Endodermal cell (in vitro differentiated cells): ENCODE measurements at regions not wholly inside any gene's neighbourhood (a gene's known extent, or its start where the extent isn't known, plus 50 kb on each side); places are given as distances from the start of the nearest gene placed in this dataset.
"Not testable (repeated sequence)": the region's sequence is repeated elsewhere in the genome, so short reads cannot be mapped to it uniquely, and the experiment has no call there.

Experiments used
- DNase-seq: peaks from one replicate; pipeline ENCODE4 v3.0.0-alpha.2; 2017
- H3K27ac ChIP-seq: 2 replicates; pipeline ENCODE4 v1.5.1; 2013; ENCODE audit warnings: mild to moderate bottlenecking, low read depth, low read length, moderate library complexity
- H3K27me3 ChIP-seq: 2 replicates; pipeline ENCODE4 v1.6.1; 2013; ENCODE audit warnings: mild to moderate bottlenecking, low read length, moderate library complexity; ENCODE audit not compliant: insufficient read depth, control insufficient read depth, poor library complexity, severe bottlenecking
- H3K36me3 ChIP-seq: 2 replicates; pipeline ENCODE4 v1.7.0; 2013; ENCODE audit warnings: mild to moderate bottlenecking, low read length, moderate library complexity; ENCODE audit not compliant: control insufficient read depth, insufficient read depth
- H3K4me1 ChIP-seq: one replicate; pipeline ENCODE4 v1.7.0; 2013; ENCODE audit warnings: low read length; ENCODE audit not compliant: control insufficient read depth, insufficient read depth
- H3K4me3 ChIP-seq: 2 replicates; pipeline ENCODE4 v1.5.1; 2013; ENCODE audit warnings: mild to moderate bottlenecking, low read length, moderate library complexity
- H3K9ac ChIP-seq: 2 replicates; pipeline ENCODE4 v1.6.1; 2013; ENCODE audit warnings: mild to moderate bottlenecking, low read length, moderate library complexity; ENCODE audit not compliant: poor library complexity, severe bottlenecking; ENCODE audit errors: extremely low read depth
- H3K9me3 ChIP-seq: 2 replicates; pipeline ENCODE4 v1.6.1; 2013; ENCODE audit warnings: mild to moderate bottlenecking, low read length, moderate library complexity; ENCODE audit not compliant: control insufficient read depth
- H3K27ac Mint-ChIP-seq: 2 replicates; pipeline ENCODE4 v1.8.0; 2020; ENCODE audit warnings: mixed read lengths
- H3K27me3 Mint-ChIP-seq: 2 replicates; pipeline ENCODE4 v1.8.0; 2021; ENCODE audit warnings: mild to moderate bottlenecking, mixed read lengths; ENCODE audit not compliant: insufficient read depth
- H3K36me3 Mint-ChIP-seq: 2 replicates; pipeline ENCODE4 v1.8.0; 2020; ENCODE audit warnings: low read depth, mixed read lengths
- H3K4me1 Mint-ChIP-seq: 2 replicates; pipeline ENCODE4 v1.8.0; 2020; ENCODE audit warnings: mixed read lengths
- H3K4me3 Mint-ChIP-seq: 2 replicates; pipeline ENCODE4 v1.8.0; 2020; ENCODE audit warnings: mild to moderate bottlenecking, moderate library complexity, mixed read lengths
- H3K9me3 Mint-ChIP-seq: 2 replicates; pipeline ENCODE4 v1.8.0; 2020; ENCODE audit warnings: mild to moderate bottlenecking, mixed read lengths
- CTCF ChIP-seq: fragments of 200-600 bp; sonication (generic); conservative IDR thresholded peaks from 2 replicates; pipeline ENCODE4 v1.5.0; 2021; ENCODE audit warnings: antibody characterized with exemption, mild to moderate bottlenecking
- WGBS, 2 experiments: methylation state at CpG; one replicate each; pipeline versions ENCODE4 v1.1.5 to v1.1.7; 2013; ENCODE audit warnings: missing lambda C conversion rate in 2 of 2, mixed read lengths in 1 of 2; ENCODE audit not compliant: insufficient coverage in 1 of 2, insufficient read length in 1 of 2; 5-methylcytosine and 5-hydroxymethylcytosine counted together

DNA sequence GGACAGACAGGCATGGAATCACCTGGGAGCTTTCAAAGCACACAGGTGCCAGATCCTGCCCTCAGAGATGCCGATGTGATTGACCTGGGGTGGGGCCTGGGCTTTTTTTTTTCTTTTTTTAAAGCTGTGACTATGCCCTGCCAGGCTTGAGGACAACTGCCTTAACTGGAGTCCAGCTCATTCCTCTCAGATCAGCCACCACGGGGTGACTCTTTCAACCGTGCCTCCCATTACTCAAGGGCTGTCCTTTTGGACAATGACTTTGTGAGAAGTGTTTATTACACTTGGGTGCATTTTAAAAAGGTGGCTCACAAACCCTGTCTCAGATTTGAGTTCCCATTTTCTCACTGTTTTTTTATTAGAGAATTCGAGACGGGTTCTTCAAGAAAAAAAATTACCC, 57.1 kb upstream of the RALY start:
- 82 to 91% methylated on average over 3 to 5 of the region's 5 CpGs for WGBS, 2 experiments

GRCh38 chr20:33939031-33939430, 54.7 kb upstream of the RALY start:
- not testable (repeated sequence) for H3K9me3 ChIP-seq, H3K27me3 Mint-ChIP-seq, H3K4me3 Mint-ChIP-seq, H3K36me3 Mint-ChIP-seq, H3K4me3 ChIP-seq, H3K4me1 Mint-ChIP-seq, H3K9ac ChIP-seq, H3K4me1 ChIP-seq, H3K27ac Mint-ChIP-seq, H3K27ac ChIP-seq, H3K27me3 ChIP-seq, DNase-seq, H3K36me3 ChIP-seq, H3K9me3 Mint-ChIP-seq
- 89 to 96% methylated on average over 4 to 5 of the region's 5 CpGs for WGBS, 2 experiments

More for the DNA sequence above, 57.1 kb upstream of the RALY start:
- no peak for DNase-seq
- peaks cover 9% of the 10 kb centered on the region for H3K4me1 Mint-ChIP-seq
- no peak overlapping the region for H3K27ac ChIP-seq
- H3K4me1 ChIP-seq = no peaks in the 10 kb centered on the region
- H3K9ac ChIP-seq = no peak overlapping the region
- no peaks in the 10 kb centered on the region for H3K36me3 ChIP-seq
- no peaks in the 10 kb centered on the region for H3K9me3 ChIP-seq
- no peak overlapping the region for H3K4me3 Mint-ChIP-seq
- TF ChIP-seq CTCF = no peak
- H3K4me3 ChIP-seq = no peak overlapping the region
- no peaks in the 10 kb centered on the region for H3K9me3 Mint-ChIP-seq
- no peaks in the 10 kb centered on the region for H3K27me3 ChIP-seq
- no peaks in the 10 kb centered on the region for H3K36me3 Mint-ChIP-seq
- H3K27me3 Mint-ChIP-seq = no peaks in the 10 kb centered on the region
- H3K27ac Mint-ChIP-seq = no peak overlapping the region

DNA sequence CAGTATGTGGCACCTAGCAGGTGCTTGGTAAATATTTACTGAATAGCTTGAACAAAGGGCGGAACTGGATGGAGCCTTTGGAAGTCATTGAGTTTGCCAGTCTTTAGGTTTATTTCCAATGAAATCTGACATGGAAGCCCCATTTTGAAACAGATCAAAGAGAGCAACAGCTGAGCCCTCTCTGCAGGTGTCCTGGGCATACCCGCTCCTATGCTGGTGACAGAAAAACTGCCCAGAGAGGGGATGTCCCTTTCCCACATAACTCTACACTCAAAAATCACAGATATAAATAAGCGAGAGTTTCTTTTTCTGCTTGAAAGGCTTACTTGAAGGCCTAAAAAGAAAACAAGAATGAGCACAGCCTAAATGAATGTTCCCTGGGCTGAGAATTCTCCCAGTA, 53.0 kb upstream of the RALY start:
- no peaks in the 10 kb centered on the region for H3K9me3 ChIP-seq
- H3K4me1 Mint-ChIP-seq = peaks cover 6% of the 10 kb centered on the region
- H3K4me3 Mint-ChIP-seq = no peak overlapping the region
- no peaks in the 10 kb centered on the region for H3K36me3 ChIP-seq
- H3K27me3 Mint-ChIP-seq = no peaks in the 10 kb centered on the region
- no peak for TF ChIP-seq CTCF
- H3K27ac ChIP-seq = no peak overlapping the region
- no peak overlapping the region for H3K27ac Mint-ChIP-seq
- no peak for DNase-seq
- H3K4me1 ChIP-seq = no peaks in the 10 kb centered on the region
- no peak overlapping the region for H3K9ac ChIP-seq
- WGBS, 2 experiments = 85 to 89% methylated on average over 2 to 3 of the region's 3 CpGs
- H3K27me3 ChIP-seq = no peaks in the 10 kb centered on the region
- no peaks in the 10 kb centered on the region for H3K9me3 Mint-ChIP-seq
- H3K36me3 Mint-ChIP-seq = no peaks in the 10 kb centered on the region
- no peak overlapping the region for H3K4me3 ChIP-seq
